Tongue (tissue), 1 donor: ENCODE measurements at regions not wholly inside any gene's neighbourhood (a gene's known extent, or its start where the extent isn't known, plus 50 kb on each side); places are given as distances from the start of the nearest gene placed in this dataset.
A peak's percentile ranks its signal among the peaks of the same experiment; 100 is the strongest.
"Not testable (repeated sequence)": the region's sequence is repeated elsewhere in the genome, so short reads cannot be mapped to it uniquely, and the experiment has no call there.

Experiments used
- DNase-seq: peaks from one replicate; pipeline ENCODE4 v3.0.0-alpha.2; 2015

- not testable (repeated sequence) for DNase-seq
Measured at GRCh38 chr1:149841597-149842238, 57.6 kb upstream of the BOLA1 start.

GRCh38 chr1:149842458-149843064 is 56.8 kb upstream of the BOLA1 start:
- not testable (repeated sequence) for DNase-seq

GRCh38 chr1:149843431-149844041 is 55.8 kb upstream of the BOLA1 start:
- peak; percentile 27 for DNase-seq

GRCh38 chr1:149844101-149844500 is 55.3 kb upstream of the BOLA1 start:
- DNase-seq: peak; percentile 12

- peak; percentile 1 for DNase-seq
Measured at GRCh38 chr1:149844650-149845255, 54.6 kb upstream of the BOLA1 start.

- DNase-seq: peak; percentile 3
Measured at GRCh38 chr1:149845416-149845815, 54.0 kb upstream of the BOLA1 start.

GRCh38 chr1:149846042-149846441 is 53.3 kb upstream of the BOLA1 start:
- DNase-seq: peak; percentile 0

- DNase-seq: peak; percentile 0
Measured at GRCh38 chr1:149846593-149847466, 52.5 kb upstream of the BOLA1 start.

GRCh38 chr1:149848340-149849110 is 50.8 kb upstream of the BOLA1 start:
- peak; percentile 10 for DNase-seq

GRCh38 chr1:149849111-149849946 is 50.0 kb upstream of the BOLA1 start:
- peak; percentile 10 for DNase-seq
